MG63 (cell line): ENCODE measurements at regions not wholly inside any gene's neighbourhood (a gene's known extent, or its start where the extent isn't known, plus 50 kb on each side); places are given as distances from the start of the nearest gene placed in this dataset.
"Not testable (repeated sequence)": the region's sequence is repeated elsewhere in the genome, so short reads cannot be mapped to it uniquely, and the experiment has no call there.

Experiments used
- DNase-seq: peaks from one replicate; pipeline ENCODE4 v3.0.0-alpha.2; 2020
- H3K27me3 ChIP-seq: fragments of 250-450 bp; sonication (Bioruptor Pico); 2 replicates; pipeline ENCODE4 v1.5.1; 2020; ENCODE audit warnings: mild to moderate bottlenecking, moderate library complexity
- H3K36me3 ChIP-seq: fragments of 250-450 bp; sonication (Bioruptor Pico); 2 replicates; pipeline ENCODE4 v1.5.1; 2020; ENCODE audit warnings: mild to moderate bottlenecking, moderate library complexity
- H3K4me3 ChIP-seq: fragments of 250-450 bp; sonication (Bioruptor Pico); 2 replicates; pipeline ENCODE4 v1.5.1; 2020; ENCODE audit warnings: mild to moderate bottlenecking, moderate library complexity
- H3K9me3 ChIP-seq: fragments of 250-450 bp; sonication (Bioruptor Pico); 2 replicates; pipeline ENCODE4 v1.5.1; 2020; ENCODE audit warnings: mild to moderate bottlenecking, moderate library complexity

DNA sequence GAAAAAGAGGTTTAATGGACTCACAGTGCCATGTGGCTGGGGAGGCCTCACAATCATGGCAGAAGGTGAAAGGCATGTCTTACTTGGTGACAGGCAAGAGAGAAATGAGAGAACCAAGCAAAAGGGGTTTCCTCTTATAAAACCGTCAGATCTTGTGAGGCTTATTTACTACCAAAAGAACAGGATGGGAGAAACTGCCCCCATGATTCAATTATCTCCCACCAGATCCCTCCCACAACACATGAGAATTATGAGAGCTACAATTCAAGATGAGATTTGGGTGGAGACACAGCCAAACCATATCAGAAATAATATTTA is 340.8 kb upstream of the TBC1D5 start:
- DNase-seq, H3K4me3 ChIP-seq, H3K36me3 ChIP-seq, H3K9me3 ChIP-seq, H3K27me3 ChIP-seq: not testable (repeated sequence)

GRCh38 chr3:18082551-18083272 is 340.3 kb upstream of the TBC1D5 start:
- DNase-seq = no peak
- Histone ChIP-seq H3K9me3 (no peaks in the 10 kb centered on the region), H3K27me3 (no peaks in the 10 kb centered on the region), H3K36me3 (no peaks in the 10 kb centered on the region), H3K4me3 (no peak overlapping the region)

DNA sequence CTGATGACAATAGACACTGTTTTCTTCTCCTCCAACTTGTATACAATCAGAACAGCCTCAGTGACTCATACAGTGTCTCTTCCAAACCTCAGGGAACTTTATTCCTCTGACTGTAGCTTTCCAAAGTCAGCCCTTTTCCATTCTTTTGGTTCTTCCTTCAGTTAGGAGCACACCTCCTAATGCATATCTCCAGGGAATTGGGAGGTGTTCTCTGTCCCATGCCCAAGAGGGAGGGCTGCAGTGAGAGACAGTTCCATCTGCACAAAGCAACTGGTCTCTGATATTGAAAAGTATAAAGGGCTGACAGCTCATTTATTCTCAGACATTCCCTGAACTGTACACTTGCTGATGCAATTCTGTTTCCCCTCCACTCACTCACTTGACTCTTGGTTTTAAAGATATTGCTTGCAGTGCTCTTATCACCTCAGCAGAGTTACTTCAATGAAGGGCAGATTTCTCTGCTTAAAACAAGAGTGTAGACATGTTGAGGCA is 337.8 kb upstream of the TBC1D5 start:
- DNase-seq = no peak
- Histone ChIP-seq H3K9me3 (no peaks in the 10 kb centered on the region), H3K36me3 (no peaks in the 10 kb centered on the region), H3K27me3 (no peaks in the 10 kb centered on the region), H3K4me3 (no peak overlapping the region)

DNA sequence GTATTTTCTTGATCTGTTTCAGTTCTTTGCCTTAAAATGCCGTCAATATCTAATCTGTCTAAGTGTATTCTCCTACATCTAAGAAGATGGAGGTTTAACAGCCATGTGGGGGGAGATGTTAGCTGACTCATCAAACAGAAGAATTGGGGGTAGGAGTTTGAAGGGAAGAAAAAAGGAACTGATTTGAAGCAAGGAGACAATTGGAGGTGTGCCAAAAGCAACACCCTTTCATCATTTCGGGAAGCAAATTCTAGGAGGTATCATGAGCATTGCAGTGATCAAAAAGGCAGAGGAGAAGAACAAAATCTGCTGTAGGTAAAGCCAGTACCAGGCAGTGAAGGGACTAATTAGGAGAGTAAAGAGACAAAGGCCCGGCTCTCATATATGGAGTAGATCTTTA is 337.3 kb upstream of the TBC1D5 start:
- Histone ChIP-seq H3K36me3 (no peaks in the 10 kb centered on the region), H3K27me3 (no peaks in the 10 kb centered on the region)
- no peak for DNase-seq

DNA sequence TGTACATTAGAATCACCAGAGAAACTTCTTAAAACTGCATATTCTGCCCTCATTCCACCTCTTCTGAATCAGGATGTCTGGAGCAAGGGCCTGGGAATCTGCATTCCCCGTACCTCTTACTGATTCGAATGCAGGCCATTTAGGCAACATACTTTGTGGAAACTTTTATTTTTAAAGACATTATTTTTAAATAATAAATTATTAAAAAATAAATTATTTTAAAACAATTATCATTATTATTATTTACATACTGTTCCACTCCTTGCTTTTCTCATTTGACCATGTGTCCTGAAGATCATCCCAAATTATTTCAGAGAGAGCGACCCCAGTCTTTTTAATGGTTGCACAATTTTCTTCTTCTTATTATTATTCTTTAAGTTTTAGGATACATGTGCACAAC is 336.6 kb upstream of the TBC1D5 start:
- H3K9me3 ChIP-seq = no peaks in the 10 kb centered on the region
- no peak overlapping the region for H3K4me3 ChIP-seq
- no peaks in the 10 kb centered on the region for H3K27me3 ChIP-seq
- no peak for DNase-seq
- no peaks in the 10 kb centered on the region for H3K36me3 ChIP-seq

More for the DNA sequence above, 337.3 kb upstream of the TBC1D5 start:
- no peak overlapping the region for H3K4me3 ChIP-seq
- no peaks in the 10 kb centered on the region for H3K9me3 ChIP-seq

- no peak overlapping the region for H3K4me3 ChIP-seq
- no peaks in the 10 kb centered on the region for H3K9me3 ChIP-seq
- no peaks in the 10 kb centered on the region for H3K27me3 ChIP-seq
- no peaks in the 10 kb centered on the region for H3K36me3 ChIP-seq
- no peak for DNase-seq
These were observed 334.9 kb upstream of the TBC1D5 start for GRCh38 chr3:18077128-18077840.

GRCh38 chr3:18076301-18076700 is 333.9 kb upstream of the TBC1D5 start:
- Histone ChIP-seq H3K4me3 (no peak overlapping the region), H3K36me3 (no peaks in the 10 kb centered on the region), H3K9me3 (no peaks in the 10 kb centered on the region), H3K27me3 (no peaks in the 10 kb centered on the region)
- DNase-seq = no peak

DNA sequence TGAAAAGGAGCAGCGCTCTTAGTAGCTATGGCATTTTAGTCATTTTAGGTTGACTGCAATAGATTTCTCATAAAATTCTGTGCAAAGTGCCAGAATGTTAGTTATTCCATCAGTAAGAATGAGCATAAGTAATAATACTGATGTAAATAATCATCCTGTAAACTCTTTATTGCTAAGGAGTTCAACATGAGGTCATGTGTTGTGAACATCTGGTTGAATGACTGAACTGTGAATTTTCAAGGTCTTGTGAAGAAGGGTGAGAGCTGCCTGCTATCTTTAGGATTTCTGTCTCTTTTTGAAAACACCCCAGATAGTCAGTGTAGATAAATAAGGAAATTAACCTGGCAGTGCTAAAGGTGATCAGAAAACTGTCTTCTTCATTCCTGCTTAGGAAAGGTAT is 333.4 kb upstream of the TBC1D5 start:
- Histone ChIP-seq H3K9me3 (no peaks in the 10 kb centered on the region), H3K27me3 (no peaks in the 10 kb centered on the region), H3K4me3 (no peak overlapping the region), H3K36me3 (no peaks in the 10 kb centered on the region)
- DNase-seq = no peak

GRCh38 chr3:18071833-18072232 is 329.4 kb upstream of the TBC1D5 start:
- no peak for DNase-seq
- no peaks in the 10 kb centered on the region for H3K36me3 ChIP-seq
- no peaks in the 10 kb centered on the region for H3K9me3 ChIP-seq
- H3K27me3 ChIP-seq = no peaks in the 10 kb centered on the region
- H3K4me3 ChIP-seq = no peak overlapping the region

DNA sequence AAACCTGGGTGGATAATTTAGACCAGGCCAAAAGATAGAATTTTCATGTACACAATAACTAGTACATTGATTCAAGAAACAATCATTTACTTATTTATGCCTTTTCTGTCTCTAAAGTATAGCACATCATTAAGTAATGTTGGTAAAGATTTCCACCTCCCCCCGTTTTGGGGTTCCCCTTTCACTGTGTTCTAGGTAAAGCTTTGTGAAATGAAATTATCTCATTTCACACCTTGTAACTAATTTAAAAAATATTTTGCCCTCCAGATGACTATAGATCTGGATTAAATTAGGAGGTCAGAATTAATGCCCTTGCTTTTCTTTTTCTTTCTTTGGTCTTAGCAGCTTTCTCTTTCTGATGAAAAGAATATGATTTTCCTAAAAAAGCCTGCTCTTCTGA is 328.5 kb upstream of the TBC1D5 start:
- Histone ChIP-seq H3K4me3 (no peak overlapping the region), H3K27me3 (no peaks in the 10 kb centered on the region), H3K9me3 (no peaks in the 10 kb centered on the region), H3K36me3 (no peaks in the 10 kb centered on the region)
- DNase-seq = no peak

- DNase-seq = no peak
- Histone ChIP-seq H3K27me3 (no peaks in the 10 kb centered on the region), H3K4me3 (no peak overlapping the region), H3K36me3 (no peaks in the 10 kb centered on the region), H3K9me3 (no peaks in the 10 kb centered on the region)
These were observed 327.8 kb upstream of the TBC1D5 start for GRCh38 chr3:18070231-18070630.

- no peak overlapping the region for H3K4me3 ChIP-seq
- no peaks in the 10 kb centered on the region for H3K27me3 ChIP-seq
- H3K36me3 ChIP-seq = no peaks in the 10 kb centered on the region
- H3K9me3 ChIP-seq = no peaks in the 10 kb centered on the region
- DNase-seq = no peak
These were observed 327.1 kb upstream of the TBC1D5 start for GRCh38 chr3:18069568-18069967.

DNA sequence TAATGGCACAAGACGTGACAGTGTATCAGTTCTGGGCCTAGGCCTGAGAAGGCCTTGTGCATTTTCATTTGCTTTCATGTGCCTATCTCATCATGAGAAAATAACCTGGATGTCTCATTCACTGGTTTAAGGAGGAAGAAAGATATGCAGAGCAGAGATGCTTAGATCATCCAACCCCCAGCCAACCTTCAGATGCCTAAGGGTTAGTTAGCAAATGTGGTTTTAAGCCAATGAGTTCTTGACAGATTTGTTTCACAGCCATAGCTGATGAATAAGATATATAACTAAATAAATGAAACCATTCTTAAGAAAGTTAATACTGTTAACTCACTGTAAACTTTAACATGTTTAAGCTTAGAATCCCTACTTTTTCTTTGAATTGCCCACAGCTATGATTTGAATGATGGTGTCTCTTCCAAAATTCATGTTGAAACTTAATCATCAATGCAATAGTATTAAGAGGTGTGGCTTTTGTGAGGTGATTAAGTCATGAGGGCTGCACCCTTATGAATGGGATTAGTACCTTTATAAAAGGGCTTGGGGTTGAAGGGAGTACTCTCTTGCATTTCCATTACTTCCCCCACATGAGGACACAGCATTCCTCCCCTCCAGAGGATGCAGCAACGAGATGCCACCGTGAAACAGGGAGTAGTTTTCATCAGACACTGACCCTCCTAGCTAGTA is 324.6 kb upstream of the TBC1D5 start:
- no peaks in the 10 kb centered on the region for H3K9me3 ChIP-seq
- DNase-seq = no peak
- H3K4me3 ChIP-seq = no peak overlapping the region

DNA sequence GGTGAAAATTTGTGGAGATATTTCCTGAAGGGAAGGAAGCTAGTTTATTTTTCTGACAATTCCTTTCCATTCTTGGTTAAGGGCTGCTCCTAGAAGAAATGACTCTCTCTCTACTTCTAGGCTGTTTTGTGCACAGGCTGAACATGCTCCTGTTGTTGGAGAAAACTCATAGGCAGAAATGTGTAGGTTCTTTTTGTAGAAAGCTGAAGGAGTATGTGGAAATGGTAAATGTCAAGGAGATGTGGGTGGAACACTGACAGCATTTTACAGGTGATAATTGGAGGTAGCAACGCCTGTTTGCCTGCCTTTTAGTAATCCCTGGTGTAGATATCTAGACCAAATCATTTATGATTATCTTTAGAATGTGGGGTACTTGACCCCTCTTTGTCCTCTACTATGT is 322.2 kb upstream of the TBC1D5 start:
- no peak for DNase-seq
- Histone ChIP-seq H3K36me3 (no peaks in the 10 kb centered on the region), H3K27me3 (no peaks in the 10 kb centered on the region), H3K9me3 (no peaks in the 10 kb centered on the region), H3K4me3 (no peak overlapping the region)

More for the DNA sequence above, 324.6 kb upstream of the TBC1D5 start:
- H3K36me3 ChIP-seq = no peaks in the 10 kb centered on the region
- H3K27me3 ChIP-seq = no peaks in the 10 kb centered on the region

GRCh38 chr3:18062657-18063025 is 320.2 kb upstream of the TBC1D5 start:
- Histone ChIP-seq H3K4me3 (no peak overlapping the region), H3K27me3 (no peaks in the 10 kb centered on the region), H3K36me3 (no peaks in the 10 kb centered on the region), H3K9me3 (no peaks in the 10 kb centered on the region)
- no peak for DNase-seq

- Histone ChIP-seq H3K9me3 (no peaks in the 10 kb centered on the region), H3K4me3 (no peak overlapping the region), H3K27me3 (no peaks in the 10 kb centered on the region), H3K36me3 (no peaks in the 10 kb centered on the region)
- peak; percentile 36 for DNase-seq
These were observed 319.6 kb upstream of the TBC1D5 start for GRCh38 chr3:18061737-18062656.

DNA sequence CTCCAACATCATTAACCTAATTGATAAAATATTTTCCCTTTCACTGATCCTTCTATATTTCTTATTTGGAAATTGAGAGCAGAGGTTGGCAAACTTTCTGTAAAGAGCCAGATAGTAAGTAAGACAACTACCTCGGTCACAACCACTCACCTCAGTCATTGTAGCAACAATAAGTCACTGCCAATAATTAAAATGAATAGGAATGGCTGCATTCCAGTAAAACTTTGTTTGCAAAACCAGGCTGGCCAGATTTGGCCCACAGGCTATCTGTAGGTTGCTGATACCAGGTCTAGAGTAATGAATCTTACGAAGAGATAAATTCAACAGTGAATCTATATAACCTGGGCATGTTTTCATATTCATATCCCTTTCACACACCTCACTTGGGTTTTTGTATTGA is 316.2 kb upstream of the TBC1D5 start:
- H3K4me3 ChIP-seq = no peak overlapping the region
- DNase-seq = no peak
- no peaks in the 10 kb centered on the region for H3K27me3 ChIP-seq
- no peaks in the 10 kb centered on the region for H3K9me3 ChIP-seq
- no peaks in the 10 kb centered on the region for H3K36me3 ChIP-seq
